Epithelial cell of proximal tubule (primary cell): ENCODE measurements at regions not wholly inside any gene's neighbourhood (a gene's known extent, or its start where the extent isn't known, plus 50 kb on each side); places are given as distances from the start of the nearest gene placed in this dataset.

Source experiments
- DNase-seq: peaks from one replicate; pipeline ENCODE4 v3.0.0-alpha.2; 2011; ENCODE audit warnings: low read depth
- H3K4me3 ChIP-seq: 2 replicates; pipeline ENCODE4 v1.5.1; 2011; ENCODE audit warnings: low read depth, mild to moderate bottlenecking, low read length
- TF ChIP-seq, protein P1 (sequence below): conservative IDR thresholded peaks from 2 replicates; pipeline ENCODE4 v1.5.1; 2012; ENCODE audit warnings: low read depth, mild to moderate bottlenecking, low read length

DNA sequence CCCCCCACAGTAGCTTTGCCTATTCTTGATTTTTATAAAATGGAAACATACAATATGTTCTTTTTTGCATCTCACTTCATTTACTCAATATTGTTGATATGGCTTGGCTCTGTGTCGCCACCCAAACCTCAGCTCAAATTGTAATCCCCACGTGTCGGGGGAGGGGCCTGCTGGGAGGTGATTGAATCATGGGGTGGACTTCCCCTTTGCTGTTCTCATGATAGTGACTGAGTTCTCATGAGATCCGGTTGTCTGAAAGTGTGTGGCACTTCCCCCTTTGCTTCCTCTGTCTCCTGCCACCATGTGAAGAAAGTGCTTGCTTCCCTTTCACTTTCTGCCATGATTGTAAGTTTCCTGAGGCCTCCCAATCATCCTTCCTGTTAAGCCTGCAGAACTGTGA lies 431.3 kb downstream of the MN1 start:
- TF ChIP-seq, protein P1, sequence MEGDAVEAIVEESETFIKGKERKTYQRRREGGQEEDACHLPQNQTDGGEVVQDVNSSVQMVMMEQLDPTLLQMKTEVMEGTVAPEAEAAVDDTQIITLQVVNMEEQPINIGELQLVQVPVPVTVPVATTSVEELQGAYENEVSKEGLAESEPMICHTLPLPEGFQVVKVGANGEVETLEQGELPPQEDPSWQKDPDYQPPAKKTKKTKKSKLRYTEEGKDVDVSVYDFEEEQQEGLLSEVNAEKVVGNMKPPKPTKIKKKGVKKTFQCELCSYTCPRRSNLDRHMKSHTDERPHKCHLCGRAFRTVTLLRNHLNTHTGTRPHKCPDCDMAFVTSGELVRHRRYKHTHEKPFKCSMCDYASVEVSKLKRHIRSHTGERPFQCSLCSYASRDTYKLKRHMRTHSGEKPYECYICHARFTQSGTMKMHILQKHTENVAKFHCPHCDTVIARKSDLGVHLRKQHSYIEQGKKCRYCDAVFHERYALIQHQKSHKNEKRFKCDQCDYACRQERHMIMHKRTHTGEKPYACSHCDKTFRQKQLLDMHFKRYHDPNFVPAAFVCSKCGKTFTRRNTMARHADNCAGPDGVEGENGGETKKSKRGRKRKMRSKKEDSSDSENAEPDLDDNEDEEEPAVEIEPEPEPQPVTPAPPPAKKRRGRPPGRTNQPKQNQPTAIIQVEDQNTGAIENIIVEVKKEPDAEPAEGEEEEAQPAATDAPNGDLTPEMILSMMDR: no peak
- no peak overlapping the region for H3K4me3 ChIP-seq
- no peak for DNase-seq

DNA sequence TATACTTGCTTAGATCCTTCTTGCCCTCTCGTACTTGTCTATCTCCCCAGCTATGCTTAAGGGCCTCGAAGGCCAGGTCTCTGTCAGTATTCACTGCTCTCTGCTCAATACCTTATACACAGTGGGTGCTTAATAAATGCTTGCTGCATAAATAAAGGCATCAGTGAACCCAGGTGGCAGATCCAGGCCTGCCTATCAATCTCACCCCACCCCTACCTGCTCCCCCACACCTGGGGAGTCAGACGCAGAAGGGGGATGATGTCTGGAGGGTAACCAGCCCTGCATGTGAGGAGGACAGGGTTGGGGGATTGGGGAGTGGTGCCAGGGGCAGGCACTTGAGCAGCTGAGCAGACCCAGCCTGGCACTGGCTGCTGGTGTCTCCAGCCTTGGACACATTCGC lies 430.6 kb downstream of the MN1 start:
- DNase-seq: no peak
- TF ChIP-seq, protein P1: no peak
- H3K4me3 ChIP-seq: no peak overlapping the region

DNA sequence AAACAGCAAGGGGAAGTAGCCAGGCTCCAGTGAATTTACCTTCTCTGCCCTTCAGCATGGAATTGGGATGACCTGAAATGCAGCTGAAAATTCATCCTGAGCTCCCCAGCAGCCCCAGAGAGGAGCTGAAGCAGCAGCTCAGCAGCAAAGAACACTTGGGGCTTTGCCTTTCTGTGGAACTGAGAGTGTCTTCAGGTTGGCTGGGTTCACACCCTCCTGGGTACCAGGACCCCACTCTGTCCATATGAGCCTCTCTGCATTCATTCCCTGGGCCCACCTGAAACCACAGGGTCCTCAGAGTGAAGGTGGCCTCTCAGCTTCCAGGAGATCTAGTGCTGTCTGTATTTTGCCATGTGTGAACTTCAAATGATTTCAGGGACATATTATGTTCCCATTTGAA lies 429.2 kb downstream of the MN1 start:
- no peak overlapping the region for H3K4me3 ChIP-seq
- DNase-seq: no peak
- TF ChIP-seq, protein P1: no peak

DNA sequence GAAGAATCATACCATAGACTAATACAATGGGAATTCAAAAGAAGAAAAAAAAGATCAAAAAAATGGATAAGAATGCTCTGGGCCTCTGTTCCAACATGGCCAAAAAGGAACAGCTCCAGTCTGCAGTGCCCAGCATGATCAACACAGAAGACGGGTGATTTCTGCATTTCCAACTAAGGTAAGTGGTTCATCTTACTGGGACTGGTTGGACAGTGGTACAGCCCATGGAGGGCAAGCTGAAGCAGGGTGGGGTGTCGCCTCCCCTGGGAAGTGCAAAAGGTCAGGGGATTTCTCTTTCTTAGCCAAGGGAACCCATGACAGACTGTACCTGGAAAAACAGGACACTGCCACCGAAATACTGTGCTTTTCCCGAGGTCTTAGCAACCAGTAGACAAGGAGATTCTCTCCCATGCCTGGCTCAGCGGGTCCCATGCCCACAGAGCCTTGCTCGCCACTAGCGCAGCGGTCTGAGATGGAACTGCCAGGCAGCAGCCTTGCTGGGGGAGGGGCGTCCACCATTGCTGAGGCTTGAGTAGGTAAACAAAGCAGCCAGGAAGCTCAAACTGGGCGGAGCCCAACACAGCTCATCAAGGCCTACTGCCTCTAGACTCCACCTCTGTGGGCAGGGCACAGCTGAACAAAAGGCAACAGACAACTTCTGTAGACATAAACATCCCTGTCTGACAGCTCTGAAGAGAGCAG lies 428.4 kb downstream of the MN1 start:
- no peak overlapping the region for H3K4me3 ChIP-seq
- TF ChIP-seq, protein P1: no peak
- DNase-seq: no peak

DNA sequence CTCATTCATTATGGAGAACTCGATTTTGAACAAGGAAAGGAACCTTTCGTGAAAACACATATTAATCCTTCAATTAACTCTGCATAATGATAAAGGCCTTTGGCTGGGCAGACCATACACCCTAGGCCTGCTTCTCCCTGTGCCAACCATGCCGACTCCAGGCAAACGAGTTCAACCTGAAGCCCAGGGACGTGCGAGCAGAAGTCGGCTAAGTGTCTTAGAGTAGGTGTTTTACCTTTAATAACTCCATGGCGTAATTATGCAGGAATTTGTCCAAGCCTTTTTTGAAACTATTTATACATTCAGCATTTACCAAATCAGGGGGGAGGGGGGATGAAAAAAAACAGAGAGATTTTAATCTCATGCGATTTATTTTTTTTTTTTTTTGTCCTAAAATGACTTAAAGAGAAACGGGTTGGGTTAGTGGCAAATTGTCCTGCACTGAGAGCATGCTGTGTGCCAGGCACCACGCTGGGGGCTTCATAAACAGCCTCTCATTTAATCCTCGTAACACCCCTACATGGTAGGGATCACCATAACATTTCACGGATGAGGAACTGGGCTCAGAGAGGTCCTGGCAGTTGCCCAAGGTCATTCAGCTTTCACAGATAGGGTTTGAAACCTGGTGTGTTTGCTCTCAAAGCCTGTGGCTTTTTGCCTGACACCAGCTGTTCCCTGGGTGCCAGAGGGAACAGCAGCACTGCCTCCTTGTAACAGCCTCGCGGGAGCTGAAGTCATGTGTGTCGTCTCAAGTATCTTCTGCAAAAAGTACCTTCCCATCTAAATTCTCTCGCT lies 423.9 kb downstream of the MN1 start:
- DNase-seq: no peak
- TF ChIP-seq, protein P1: no peak
- H3K4me3 ChIP-seq: no peak overlapping the region

DNA sequence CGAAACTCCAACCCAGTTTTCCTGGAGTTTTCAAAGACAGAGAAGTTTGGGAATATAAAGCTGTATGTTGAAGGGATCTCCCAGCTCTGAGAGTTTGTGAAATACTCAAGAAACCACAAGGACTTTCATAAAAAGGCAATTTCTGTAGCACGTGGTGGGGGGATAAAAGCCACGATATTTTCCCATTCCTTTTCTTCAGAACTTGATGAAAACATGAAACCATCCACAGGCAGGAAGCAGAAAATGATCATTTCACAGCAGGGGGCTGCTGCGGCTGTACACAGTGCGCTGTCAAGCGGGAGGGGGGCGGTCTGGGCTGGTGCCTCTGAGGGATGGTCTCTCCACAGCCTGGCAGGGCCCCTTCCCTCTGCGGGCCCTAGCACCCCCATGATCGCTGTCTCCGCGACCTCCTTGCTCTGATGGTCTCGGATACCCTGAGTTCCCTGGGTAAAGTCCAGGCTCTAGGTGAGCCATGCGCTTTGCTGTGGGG lies 423.2 kb downstream of the MN1 start:
- no peak overlapping the region for H3K4me3 ChIP-seq
- DNase-seq: no peak
- TF ChIP-seq, protein P1: no peak
